ENCODE measurements at regions not wholly inside any gene's neighbourhood (a gene's known extent, or its start where the extent isn't known, plus 50 kb on each side); places are given as distances from the start of the nearest gene placed in this dataset.

DNA sequence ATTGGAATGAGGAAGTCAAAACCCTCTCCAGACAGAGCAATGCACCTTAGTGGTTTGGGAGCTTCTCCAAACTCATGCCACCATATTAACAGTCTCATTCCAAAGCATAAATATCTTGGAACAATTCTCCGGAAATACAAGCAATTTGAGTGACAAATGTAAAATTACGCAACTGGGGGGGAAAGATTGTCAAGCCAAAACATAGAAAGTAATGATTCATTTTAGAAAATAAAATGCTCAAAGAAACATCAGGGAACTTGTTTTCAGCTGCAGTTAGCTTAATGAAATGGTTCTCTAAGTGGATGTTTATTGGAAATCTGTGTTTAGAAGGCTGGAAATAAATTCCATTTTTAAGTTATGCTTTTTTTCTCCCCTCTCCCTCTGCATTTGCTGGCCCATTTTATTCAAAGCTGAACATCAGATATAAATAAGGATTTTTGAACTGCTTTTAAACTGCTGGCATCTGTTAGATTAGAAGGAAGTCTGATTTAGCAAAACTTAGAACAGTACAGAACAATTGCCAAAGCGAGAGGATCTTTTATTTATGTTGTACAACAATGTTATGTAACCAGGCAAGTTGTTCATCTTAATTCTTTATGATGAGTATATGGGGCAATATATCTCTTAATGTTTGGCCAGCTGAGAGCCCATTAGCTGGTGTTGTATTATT lies 551.9 kb downstream of the PRELID2 start:
- no peak overlapping the region for H2AK5ac ChIP-seq (ENCODE audit: low read depth, low read length)
- no peak overlapping the region for H2BK15ac ChIP-seq (ENCODE audit: low read depth, low read length)
- WGBS, 2 experiments (ENCODE audit: extremely low coverage in 2 of 2, insufficient read length in 1 of 2): no CpG with 5 or more reads among the region's 3 CpGs
- no peak overlapping the region for H2AK9ac ChIP-seq (replicated peaks; ENCODE audit: low read depth, low read length, poor library complexity)
- no peaks in the 10 kb centered on the region for H3K79me1 ChIP-seq (ENCODE audit: low read depth in 1 of 2, low read length in 2 of 2)
- no peaks in the 10 kb centered on the region for H3K27me3 ChIP-seq (ENCODE audit: control insufficient read depth, insufficient read depth, low read length)
- ChIA-PET CTCF (interaction anchor here (0.9 kb wide), 1 partner anchor 42 kb away, joined by 3 read pairs; no protein-coding TSS in a partner anchor), POLR2A (ENCODE audit: unreplicated experiment) (interaction anchor here (0.5 kb wide), 1 partner anchor 8 kb away, joined by 12 read pairs; no protein-coding TSS in a partner anchor)
- no peak overlapping the region for H2BK20ac ChIP-seq (ENCODE audit: low read depth, low read length)
- no peaks in the 10 kb centered on the region for H4K20me1 ChIP-seq (ENCODE audit: insufficient read depth, low read length)
- H3K9me3 ChIP-seq (ENCODE audit: control insufficient read depth, insufficient read depth, low read length): no peaks in the 10 kb centered on the region
- H3K23ac ChIP-seq (ENCODE audit: low read depth, low read length): no peak overlapping the region
- no peak for ATAC-seq (ENCODE audit: low read depth)
- no peak for TF ChIP-seq POLR2A (IDR thresholded peaks at IDR 0.05; ENCODE audit: low read depth, low read length)
- peak; percentile 77 for TF ChIP-seq CEBPB (IDR thresholded peaks at IDR 0.05; ENCODE audit: low read depth, low read length)
- H3K56ac ChIP-seq (ENCODE audit: extremely low read depth, insufficient read depth, low read length): no peak overlapping the region
- intact Hi-C loops (cut with micrococcal nuclease): no loop called here
- H3K4me2 ChIP-seq (ENCODE audit: low read depth, low read length): no peak overlapping the region
- BruUV-seq (replicated peaks): no TSS peak
- H3K9me1 ChIP-seq (ENCODE audit: insufficient read depth, low read length): no peaks in the 10 kb centered on the region
- no peak overlapping the region for H3K9ac ChIP-seq (ENCODE audit: low read depth, low read length)
- H2BK120ac ChIP-seq (ENCODE audit: low read depth, low read length): no peak overlapping the region
- no peak overlapping the region for H3K14ac ChIP-seq (replicated peaks; ENCODE audit: low read depth, low read length)
- no peak overlapping the region for H2BK5ac ChIP-seq (ENCODE audit: low read depth, low read length, poor library complexity, severe bottlenecking)
- no peak overlapping the region for H4K5ac ChIP-seq (ENCODE audit: low read depth, low read length)
- DNase-seq: no peak
- dilution Hi-C loops (cut with HindIII; ENCODE audit: low sequenced_read_pairs, unreplicated experiment): no loop called here
- H3K27ac ChIP-seq (ENCODE audit: insufficient read depth, low read length): no peak overlapping the region
- no peak overlapping the region for H2AFZ ChIP-seq (replicated peaks; ENCODE audit: low read length, poor library complexity)
- in situ Hi-C loops (cut with MboI; ENCODE audit: low sequenced_read_pairs): no loop called here
- no peak overlapping the region for H3K4me3 ChIP-seq (ENCODE audit: insufficient read depth, low read depth, low read length)
- H4K91ac ChIP-seq (ENCODE audit: insufficient read depth, low read depth, low read length): no peak overlapping the region
- H4K8ac ChIP-seq (ENCODE audit: low read depth in 2 of 2, low read length in 2 of 2): no peak overlapping the region
- H3K18ac ChIP-seq (ENCODE audit: low read depth, low read length): no peak overlapping the region
- H3K4ac ChIP-seq (ENCODE audit: low read depth, low read length): no peak overlapping the region
- no peaks in the 10 kb centered on the region for H3K36me3 ChIP-seq (ENCODE audit: control insufficient read depth, insufficient read depth, low read length)
- 0 out of 2 replicates have a peak, but pooled peaks cover 1% of the 10 kb centered on the region for H3K4me1 ChIP-seq (ENCODE audit: control insufficient read depth, insufficient read depth, low read length)

Data from IMR-90 (cell line).